Stimulated activated CD8-positive, alpha-beta memory T cell treated with anti-CD3 and anti-CD28 coated beads, Interleukin-2, amount 100 ng/mL, for 48 hours (primary cell): ENCODE measurements at regions not wholly inside any gene's neighbourhood (a gene's known extent, or its start where the extent isn't known, plus 50 kb on each side); places are given as distances from the start of the nearest gene placed in this dataset.

ENCODE experiments used
- DNase-seq, 2 donors: peaks; one replicate each; pipeline ENCODE4 v3.0.0-alpha.2; 2020; ENCODE audit warnings: low read depth in 2 of 2

- no peak for DNase-seq
These were observed 85.6 kb upstream of the ATF7IP start for GRCh38 chr12:14279845-14280244.

GRCh38 chr12:14280921-14281320 is 84.6 kb upstream of the ATF7IP start:
- DNase-seq = no peak

GRCh38 chr12:14281539-14281938 is 83.9 kb upstream of the ATF7IP start:
- DNase-seq = no peak

DNA sequence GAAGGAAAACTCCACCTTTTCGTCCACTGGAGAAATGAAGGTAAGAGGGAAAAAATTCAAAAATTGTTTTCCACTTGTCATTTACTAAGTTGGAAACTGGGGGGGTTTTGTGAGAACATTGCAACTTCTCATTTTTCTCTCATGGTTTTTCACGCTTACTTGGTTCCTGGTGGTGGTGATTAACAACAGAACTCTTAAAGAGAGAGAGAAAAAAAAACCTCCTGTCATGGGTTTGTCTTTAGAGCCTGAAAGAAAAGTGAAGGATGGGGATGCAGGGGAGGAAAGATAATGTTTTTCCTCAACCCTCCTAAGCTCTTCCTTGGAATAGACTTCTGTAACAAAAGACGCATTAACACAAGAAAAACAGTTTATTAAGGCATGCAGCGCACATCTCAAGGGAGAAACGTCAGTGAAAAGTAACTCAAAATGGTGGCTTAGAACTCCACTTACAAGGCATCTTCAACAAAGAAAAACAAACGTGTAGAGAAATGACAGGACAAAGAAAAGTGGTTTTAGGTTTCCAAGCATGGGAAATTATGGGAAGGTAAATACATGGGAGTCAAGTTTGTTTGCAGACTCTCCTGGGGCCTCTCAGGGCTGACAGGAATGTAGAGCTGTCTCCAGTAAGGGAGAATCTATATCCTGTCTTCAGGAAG is 81.9 kb upstream of the ATF7IP start:
- DNase-seq = no peak

GRCh38 chr12:14284184-14284722 is 81.2 kb upstream of the ATF7IP start:
- no peak for DNase-seq

DNA sequence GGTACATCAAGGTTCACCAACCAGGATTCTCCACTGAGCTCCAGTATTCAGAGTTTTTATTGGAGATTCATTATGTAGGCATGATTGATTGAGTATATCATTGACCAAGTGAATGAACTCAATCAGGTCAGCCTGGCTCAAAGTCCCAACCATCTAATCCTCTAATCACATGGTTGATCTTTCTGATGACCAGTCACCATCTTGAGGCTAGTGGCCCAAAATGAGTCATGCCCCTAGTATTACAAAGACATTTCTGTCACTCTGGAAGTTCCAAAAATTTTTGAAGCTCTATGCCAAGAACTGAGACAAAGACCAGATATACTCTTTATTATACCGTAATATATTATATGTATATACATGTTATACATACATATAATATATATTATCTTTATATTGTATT is 75.9 kb upstream of the ATF7IP start:
- no peak for DNase-seq

GRCh38 chr12:14290951-14291350 is 74.5 kb upstream of the ATF7IP start:
- no peak for DNase-seq

GRCh38 chr12:14303661-14304155 is 61.8 kb upstream of the ATF7IP start:
- DNase-seq = no peak

- DNase-seq = no peak
These were observed 58.5 kb upstream of the ATF7IP start for GRCh38 chr12:14307004-14307403.

DNA sequence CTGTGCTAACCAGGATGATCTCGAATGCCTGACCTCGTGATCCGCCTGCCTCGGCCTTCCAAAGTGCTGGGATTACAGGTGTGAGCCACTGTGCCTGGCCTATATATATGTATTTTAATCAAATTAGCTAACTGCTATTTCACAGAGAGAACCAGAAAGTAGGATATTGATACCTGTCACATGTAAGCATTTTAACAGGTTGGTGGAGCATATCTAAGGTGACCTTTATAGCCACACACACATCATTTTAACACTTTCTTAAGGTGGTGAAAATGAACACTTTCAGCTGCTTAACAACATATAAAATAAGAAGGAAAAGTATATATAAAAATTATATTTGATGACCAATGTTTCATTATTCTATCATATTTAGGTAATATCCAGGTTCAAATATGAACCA is 57.0 kb upstream of the ATF7IP start:
- DNase-seq = no peak

GRCh38 chr12:14310866-14311265 is 54.6 kb upstream of the ATF7IP start:
- DNase-seq = no peak

DNA sequence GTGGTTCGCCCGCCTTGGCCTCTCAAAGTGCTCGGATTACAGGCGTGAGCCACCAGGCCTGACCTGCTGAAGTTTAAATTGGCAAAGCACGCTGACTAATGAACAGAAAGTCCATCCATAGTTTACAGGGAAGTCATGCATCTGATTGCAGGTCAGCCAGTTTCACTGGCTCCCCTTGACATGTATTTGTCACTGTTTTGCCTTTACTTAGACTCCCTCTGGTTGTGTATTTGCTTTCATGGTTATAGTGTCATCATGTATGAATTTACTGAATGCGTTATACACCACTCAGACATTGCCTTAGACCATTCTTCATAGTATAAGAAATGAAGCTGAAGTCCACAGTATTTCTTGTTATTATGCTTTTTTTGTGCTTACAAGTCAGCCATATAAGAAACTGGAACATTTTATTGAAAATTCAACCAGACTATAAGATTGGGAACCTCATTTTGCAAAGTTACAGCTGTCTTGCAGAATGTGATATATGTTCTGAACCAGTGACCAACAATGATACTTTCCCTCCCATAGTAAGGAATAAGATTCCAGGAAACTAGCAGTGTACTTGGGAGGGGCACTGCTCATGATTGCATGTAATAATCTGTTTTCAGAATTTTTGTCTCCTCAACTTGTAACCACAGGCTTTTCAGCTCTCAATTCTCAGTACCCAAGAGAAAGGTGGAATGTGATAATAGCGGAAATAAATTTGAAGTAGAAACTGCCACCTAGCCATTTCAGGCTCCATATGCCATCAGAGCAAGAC is 51.9 kb upstream of the ATF7IP start:
- no peak for DNase-seq

DNA sequence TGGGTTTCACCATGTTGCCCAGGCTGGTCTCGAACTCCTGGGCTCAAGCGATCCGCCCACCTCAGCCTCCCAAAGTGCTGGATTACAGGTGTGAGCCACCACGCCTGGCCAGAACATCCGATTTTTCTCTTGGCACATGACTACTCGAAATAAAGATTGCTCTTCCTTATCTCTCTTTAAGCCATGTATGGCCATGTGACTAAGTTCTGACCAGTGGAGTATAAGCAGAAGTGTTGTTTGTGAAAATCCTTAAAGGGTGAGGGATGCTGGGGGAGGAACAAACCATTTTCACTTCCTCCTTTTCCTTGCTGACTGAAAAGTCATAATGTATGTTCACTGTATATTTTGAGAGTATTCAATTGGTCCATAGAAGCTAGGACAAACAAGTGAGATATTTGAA is 50.7 kb upstream of the ATF7IP start:
- no peak for DNase-seq

DNA sequence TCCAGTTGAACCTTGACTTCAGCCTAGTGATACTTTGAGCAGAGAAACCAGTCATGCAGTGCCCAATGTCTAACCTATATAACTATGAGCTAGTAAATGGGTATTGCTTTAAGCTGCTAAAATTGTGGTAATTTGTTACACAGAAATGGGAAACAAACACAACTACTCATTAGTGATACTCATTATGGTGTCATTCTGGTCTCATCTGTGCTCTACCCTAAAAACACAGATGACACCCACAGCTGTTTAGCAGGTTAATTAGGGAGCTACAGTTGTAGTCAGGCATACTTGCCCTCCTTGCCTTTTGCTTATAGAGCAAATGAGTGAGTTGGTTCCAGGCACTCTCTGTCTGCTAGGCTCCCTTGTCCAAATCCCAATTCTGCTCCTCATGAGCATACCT is 50.0 kb upstream of the ATF7IP start:
- DNase-seq = no peak
